SK-MEL-5 (cell line): ENCODE measurements at regions not wholly inside any gene's neighbourhood (a gene's known extent, or its start where the extent isn't known, plus 50 kb on each side); places are given as distances from the start of the nearest gene placed in this dataset.
"Not testable (repeated sequence)": the region's sequence is repeated elsewhere in the genome, so short reads cannot be mapped to it uniquely, and the experiment has no call there.

Experiments used
- DNase-seq: peaks from one replicate; pipeline ENCODE4 v3.0.0-alpha.2; 2016; ENCODE audit warnings: low read depth, low spot score
- in situ Hi-C: cut with HindIII; loops from 2 replicates; pipeline ENCODE4 v1.10.0; 2016; ENCODE audit warnings: low sequenced_read_pairs, high pct_unique_total_duplicates, low pct_unique_long_range_greater_than_20kb

DNA sequence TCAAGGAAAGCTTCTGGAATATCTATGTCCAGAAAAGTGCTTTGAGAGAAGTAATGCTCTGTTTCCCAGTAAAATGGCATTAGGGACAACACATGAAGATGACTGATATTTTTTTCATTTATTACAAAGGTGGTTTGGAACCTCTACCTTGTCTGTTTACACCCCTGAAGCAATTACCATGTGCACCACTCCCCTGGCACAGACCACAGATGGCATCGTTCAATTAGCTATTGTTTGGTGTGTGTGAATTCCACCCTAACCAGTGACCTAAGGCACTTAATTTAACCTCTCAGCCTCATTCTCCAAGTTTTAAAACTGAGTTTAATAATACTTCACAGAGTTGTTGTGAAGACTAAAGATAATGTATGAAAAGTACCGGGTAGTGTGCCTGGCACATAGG, 127.6 kb upstream of the BMAL1 start:
- DNase-seq: no peak
- in situ Hi-C loops: loop anchor here (25.0 kb wide), 1 partner anchor 163 kb away; no protein-coding TSS in a partner anchor

GRCh38 chr11:13150487-13150886, 127.1 kb upstream of the BMAL1 start:
- in situ Hi-C loops: loop anchor here (25.0 kb wide), 1 partner anchor 163 kb away; no protein-coding TSS in a partner anchor
- no peak for DNase-seq

DNA sequence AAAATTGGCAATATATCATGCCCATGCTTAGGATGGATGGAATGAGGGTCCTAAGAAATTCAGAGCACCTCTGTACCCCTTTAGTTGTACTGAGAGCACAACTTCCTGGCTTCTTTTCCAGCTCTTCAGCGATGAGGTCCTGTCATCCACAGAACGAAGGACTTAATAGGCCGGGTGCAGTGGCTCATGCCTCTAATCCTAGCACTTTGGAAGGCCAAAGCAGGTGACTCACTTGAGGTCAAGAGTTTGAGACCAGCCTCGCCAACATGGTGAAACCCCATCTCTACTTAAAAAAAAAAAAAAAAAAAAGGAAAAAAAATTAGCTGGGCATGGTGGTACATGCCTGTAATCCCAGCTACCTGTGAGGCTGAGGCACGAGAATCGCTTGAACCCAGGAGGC, 125.3 kb upstream of the BMAL1 start:
- no peak for DNase-seq
- in situ Hi-C loops: loop anchor here (25.0 kb wide), 1 partner anchor 165 kb away; no protein-coding TSS in a partner anchor

DNA sequence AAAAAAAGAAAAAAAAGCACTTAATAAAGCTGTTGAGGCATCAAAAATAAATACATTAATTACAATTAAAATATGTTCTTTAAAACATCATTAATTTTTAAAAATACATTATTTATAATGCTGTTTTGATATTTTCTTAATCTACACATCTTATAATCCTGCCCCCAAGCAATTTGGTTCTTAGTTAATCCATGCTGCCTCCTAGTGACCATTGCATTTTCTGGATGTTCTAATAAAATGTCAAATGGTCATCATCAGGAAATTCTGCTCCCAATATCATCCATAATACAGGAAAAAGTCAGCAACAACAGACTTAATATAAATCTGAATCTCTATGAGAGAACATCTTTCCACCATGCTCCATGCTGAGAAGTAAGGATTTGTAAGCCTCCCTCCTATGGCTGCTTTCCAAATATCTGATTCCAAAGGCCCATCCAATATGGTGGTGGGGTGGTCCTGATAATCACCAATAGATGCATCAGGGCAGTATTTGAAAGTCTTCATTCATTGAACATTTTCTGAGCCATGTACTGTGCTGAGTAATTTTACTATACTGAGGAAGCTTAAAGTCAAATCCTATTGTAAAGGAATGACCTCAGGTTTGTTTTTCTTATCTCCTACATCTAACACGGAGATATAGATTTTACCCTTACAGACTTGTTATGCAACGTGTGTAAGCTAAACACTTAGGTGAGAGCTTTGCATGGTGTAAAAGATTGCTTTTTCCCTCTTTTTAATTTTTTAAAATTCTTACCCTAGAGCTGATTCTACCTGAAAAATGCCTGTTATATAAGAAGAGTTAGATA, 124.7 kb upstream of the BMAL1 start:
- in situ Hi-C loops: loop anchor here (25.0 kb wide), 1 partner anchor 166 kb away; no protein-coding TSS in a partner anchor
- DNase-seq: peak; percentile 64

- in situ Hi-C loops: loop anchor here (25.0 kb wide), 1 partner anchor 167 kb away; no protein-coding TSS in a partner anchor
- not testable (repeated sequence) for DNase-seq
These were observed 123.2 kb upstream of the BMAL1 start for GRCh38 chr11:13154374-13154773.

GRCh38 chr11:13160346-13160745, 117.2 kb upstream of the BMAL1 start:
- in situ Hi-C loops: loop anchor here (25.0 kb wide), 1 partner anchor 173 kb away; no protein-coding TSS in a partner anchor
- DNase-seq: no peak

GRCh38 chr11:13160806-13161205, 116.8 kb upstream of the BMAL1 start:
- no peak for DNase-seq
- in situ Hi-C loops: loop anchor here (25.0 kb wide), 1 partner anchor 174 kb away; no protein-coding TSS in a partner anchor

DNA sequence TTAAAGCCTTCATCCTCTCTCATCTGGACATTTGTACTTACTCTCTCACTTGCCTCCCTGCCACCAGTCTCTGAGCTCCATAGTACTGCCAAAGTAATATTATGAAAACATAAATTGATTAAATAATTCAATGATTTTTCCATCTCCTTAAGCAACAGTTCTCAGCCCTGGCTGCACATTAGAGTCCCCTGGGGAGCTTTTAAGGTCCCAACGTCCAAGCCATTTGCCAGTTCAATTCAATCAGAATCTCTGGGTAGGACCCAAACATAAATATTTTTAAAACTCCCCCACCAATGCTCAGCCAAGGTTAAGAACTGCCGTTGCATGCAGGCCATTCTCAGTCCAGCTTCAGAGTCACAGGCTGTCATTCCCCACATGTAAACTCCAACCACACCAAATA, 114.4 kb upstream of the BMAL1 start:
- no peak for DNase-seq
- in situ Hi-C loops: loop anchor here (25.0 kb wide), 1 partner anchor 176 kb away; no protein-coding TSS in a partner anchor

GRCh38 chr11:13166036-13166435, 111.6 kb upstream of the BMAL1 start:
- in situ Hi-C loops: loop anchor here (25.0 kb wide), 1 partner anchor 179 kb away; no protein-coding TSS in a partner anchor
- DNase-seq: no peak

GRCh38 chr11:13168271-13168670, 109.3 kb upstream of the BMAL1 start:
- no peak for DNase-seq
- in situ Hi-C loops: loop anchor here (25.0 kb wide), 1 partner anchor 181 kb away; no protein-coding TSS in a partner anchor

DNA sequence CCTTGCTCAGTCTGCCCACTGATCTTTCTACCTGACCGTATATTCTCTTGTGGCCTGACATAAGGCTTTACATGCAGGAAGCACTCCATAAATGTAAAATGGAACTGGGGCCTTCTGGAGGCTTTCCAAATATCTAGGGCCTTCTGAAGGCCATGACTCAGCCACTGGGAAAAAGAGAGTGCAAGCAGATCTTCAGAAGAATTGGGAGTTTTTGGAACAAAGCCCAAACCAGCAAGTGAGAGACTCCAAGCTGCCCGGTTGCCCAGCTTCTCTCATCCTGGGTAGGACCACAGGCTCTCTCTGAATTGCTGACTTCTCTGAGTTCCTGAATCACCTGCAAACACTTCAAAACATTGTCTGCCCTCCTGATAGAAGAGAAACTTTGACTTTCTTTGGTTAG, 107.9 kb upstream of the BMAL1 start:
- DNase-seq: peak; percentile 22
- in situ Hi-C loops: loop anchor here (25.0 kb wide), 1 partner anchor 182 kb away; no protein-coding TSS in a partner anchor

DNA sequence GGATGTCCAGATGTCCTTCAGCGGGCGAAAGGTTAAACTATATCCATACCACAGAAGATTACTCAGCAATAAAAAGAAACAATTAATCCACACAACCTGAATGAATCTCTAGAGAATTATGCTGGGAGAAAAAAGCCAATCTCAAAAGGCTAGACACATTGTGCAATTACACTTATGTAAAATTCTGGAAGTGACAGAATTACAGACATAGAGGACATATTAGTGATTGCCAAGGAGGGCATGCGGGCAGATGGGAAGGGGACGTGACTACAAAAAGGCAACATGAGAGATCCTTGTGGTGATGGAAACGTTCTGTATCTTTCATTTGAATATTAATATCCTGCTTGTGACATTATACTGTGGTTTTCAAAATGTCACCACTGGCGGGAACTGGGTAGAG, 103.5 kb upstream of the BMAL1 start:
- DNase-seq: no peak
- in situ Hi-C loops: loop anchor here (25.0 kb wide), 1 partner anchor 187 kb away; no protein-coding TSS in a partner anchor

GRCh38 chr11:13183094-13183825, 94.3 kb upstream of the BMAL1 start:
- in situ Hi-C loops: no loop called here

GRCh38 chr11:13183826-13184196, 93.8 kb upstream of the BMAL1 start:
- DNase-seq: no peak
- in situ Hi-C loops: no loop called here

More at GRCh38 chr11:13183094-13183825, 94.3 kb upstream of the BMAL1 start:
- peak; percentile 51 for DNase-seq

- DNase-seq: no peak
- in situ Hi-C loops: no loop called here
These were observed 93.2 kb upstream of the BMAL1 start for GRCh38 chr11:13184295-13184794.

DNA sequence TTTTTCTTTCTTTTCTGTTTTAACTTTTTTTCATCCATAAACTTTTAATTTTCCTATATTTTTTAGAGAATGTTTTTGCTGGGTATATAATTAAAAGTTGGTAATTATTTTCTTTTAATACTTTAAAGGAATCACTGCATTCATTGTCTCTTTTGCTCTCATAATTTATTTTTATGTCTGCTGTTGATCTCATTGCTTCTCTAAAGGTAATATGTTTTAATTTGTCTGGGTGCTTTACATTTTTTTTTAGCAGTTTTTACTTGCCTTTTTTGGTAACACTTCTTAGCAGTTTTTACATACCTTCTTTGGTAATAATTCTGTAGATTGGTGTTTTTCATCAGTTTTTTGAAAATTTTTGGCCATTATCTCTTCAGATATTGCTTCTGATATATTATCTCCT, 89.4 kb upstream of the BMAL1 start:
- no peak for DNase-seq
- in situ Hi-C loops: no loop called here

GRCh38 chr11:13189561-13190426, 87.8 kb upstream of the BMAL1 start:
- DNase-seq: no peak
- in situ Hi-C loops: no loop called here
